Thyroid gland (tissue), 4 donors: ENCODE measurements at regions not wholly inside any gene's neighbourhood (a gene's known extent, or its start where the extent isn't known, plus 50 kb on each side); places are given as distances from the start of the nearest gene placed in this dataset.

ENCODE experiments used
- DNase-seq, 2 donors: peaks; one replicate each; pipeline ENCODE4 v3.0.0-alpha.2; 2019
- H3K27ac ChIP-seq, 3 donors: fragments of 200-600 bp; sonication (generic); 1 replicate in 2 of 3; 2 replicates in 1 of 3; pipeline ENCODE4 v1.5.1; 2016 to 2019; ENCODE audit warnings: mild to moderate bottlenecking in 1 of 3, moderate library complexity in 1 of 3
- H3K27me3 ChIP-seq: fragments of 200-600 bp; sonication (generic); one replicate; pipeline ENCODE4 v1.5.1; 2019
- H3K36me3 ChIP-seq, 2 donors: fragments of 200-600 bp; sonication (generic); one replicate each; pipeline ENCODE4 v1.5.1; 2016 to 2019
- H3K4me1 ChIP-seq, 2 donors: fragments of 200-600 bp; sonication (generic); one replicate each; pipeline ENCODE4 v1.5.1; 2017 to 2019
- H3K4me3 ChIP-seq, 3 donors: fragments of 200-600 bp; sonication (generic); replicated peaks in 1 of 3; 1 replicate in 2 of 3; 2 replicates in 1 of 3; pipeline ENCODE4 v1.5.1; 2016; ENCODE audit warnings: mild to moderate bottlenecking in 1 of 3
- H3K9me3 ChIP-seq: fragments of 200-600 bp; sonication (generic); one replicate; pipeline ENCODE4 v1.5.1; 2017
- POLR2A ChIP-seq, 2 donors: fragments of 450-650 bp; IDR thresholded peaks; one replicate each; pipeline ENCODE4 v1.6.1; 2017; ENCODE audit warnings: antibody characterized with exemption in 2 of 2, mild to moderate bottlenecking in 2 of 2, moderate library complexity in 1 of 2
- WGBS, 2 donors: methylation state at CpG; one replicate each; pipeline ENCODE4 v1.1.5; 2017; 5-methylcytosine and 5-hydroxymethylcytosine counted together
- intact Hi-C: fragments of 100-400 bp; cut with DNase I; formaldehyde crosslinking; loops from one replicate; pipeline ENCODE4 v1.15.1; 2023
- TF ChIP-seq, protein P1 (sequence below), 6 experiments: fragments of 200-600 bp in 3 of 6; fragments of 450-650 bp in 3 of 6; sonication (generic) in 3 of 6; IDR thresholded peaks; one replicate each; pipeline ENCODE4 v1.5.1; 2016 to 2019; ENCODE audit warnings: antibody characterized with exemption in 6 of 6, mild to moderate bottlenecking in 2 of 6, inconsistent platforms in 1 of 6, moderate library complexity in 1 of 6

GRCh38 chr6:145263778-145264211 is 471.5 kb downstream of the EPM2A start:
- DNase-seq, result no peak
- Histone ChIP-seq H3K9me3 (no peaks in the 10 kb centered on the region), H3K27ac (no peak overlapping the region), H3K27me3 (no peaks in the 10 kb centered on the region), H3K4me3 (no peak overlapping the region), H3K4me1 (no peaks in the 10 kb centered on the region), H3K36me3 (no peaks in the 10 kb centered on the region)
- TF ChIP-seq, protein P1, sequence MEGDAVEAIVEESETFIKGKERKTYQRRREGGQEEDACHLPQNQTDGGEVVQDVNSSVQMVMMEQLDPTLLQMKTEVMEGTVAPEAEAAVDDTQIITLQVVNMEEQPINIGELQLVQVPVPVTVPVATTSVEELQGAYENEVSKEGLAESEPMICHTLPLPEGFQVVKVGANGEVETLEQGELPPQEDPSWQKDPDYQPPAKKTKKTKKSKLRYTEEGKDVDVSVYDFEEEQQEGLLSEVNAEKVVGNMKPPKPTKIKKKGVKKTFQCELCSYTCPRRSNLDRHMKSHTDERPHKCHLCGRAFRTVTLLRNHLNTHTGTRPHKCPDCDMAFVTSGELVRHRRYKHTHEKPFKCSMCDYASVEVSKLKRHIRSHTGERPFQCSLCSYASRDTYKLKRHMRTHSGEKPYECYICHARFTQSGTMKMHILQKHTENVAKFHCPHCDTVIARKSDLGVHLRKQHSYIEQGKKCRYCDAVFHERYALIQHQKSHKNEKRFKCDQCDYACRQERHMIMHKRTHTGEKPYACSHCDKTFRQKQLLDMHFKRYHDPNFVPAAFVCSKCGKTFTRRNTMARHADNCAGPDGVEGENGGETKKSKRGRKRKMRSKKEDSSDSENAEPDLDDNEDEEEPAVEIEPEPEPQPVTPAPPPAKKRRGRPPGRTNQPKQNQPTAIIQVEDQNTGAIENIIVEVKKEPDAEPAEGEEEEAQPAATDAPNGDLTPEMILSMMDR (IDR thresholded peaks at IDR 0.05), result no peak
- TF ChIP-seq POLR2A (IDR thresholded peaks at IDR 0.05), result no peak
- 52 to 56% methylated on average over 5 of the region's 5 CpGs for WGBS, 2 donors
- intact Hi-C loops, result no loop called here

DNA sequence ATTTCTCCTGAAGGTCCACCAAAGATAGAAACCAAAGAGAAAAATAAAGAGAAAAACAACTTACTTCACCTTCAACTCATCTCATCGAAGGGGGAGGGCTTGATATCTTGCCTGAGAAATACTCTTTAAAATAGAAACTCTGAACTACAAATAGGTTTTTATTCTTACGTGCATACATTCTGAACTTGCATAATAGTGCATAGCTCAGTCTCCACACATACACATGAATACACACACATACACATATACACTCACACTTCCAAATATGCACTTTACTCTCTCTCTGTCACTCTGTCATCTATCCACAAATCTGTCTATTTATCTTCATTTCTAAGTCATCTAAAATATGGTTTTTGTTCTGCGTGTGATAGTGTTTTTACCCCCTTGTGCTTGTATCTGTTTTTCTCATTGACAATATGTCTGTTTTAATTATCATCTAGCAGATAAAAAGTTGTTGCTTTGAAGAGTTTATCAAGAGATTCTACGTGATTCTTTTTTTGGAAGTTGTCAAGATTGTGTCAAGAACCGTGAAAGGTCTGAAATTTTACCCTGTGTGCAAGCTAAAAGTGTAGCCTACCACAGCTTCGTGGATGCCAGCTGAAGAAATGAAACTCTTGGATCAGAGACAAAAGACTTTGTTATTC is 468.8 kb downstream of the EPM2A start:
- Histone ChIP-seq H3K27ac (no peak overlapping the region), H3K4me3 (no peak overlapping the region), H3K9me3 (no peaks in the 10 kb centered on the region), H3K4me1 (no peaks in the 10 kb centered on the region), H3K27me3 (no peaks in the 10 kb centered on the region), H3K36me3 (no peaks in the 10 kb centered on the region)
- WGBS, 2 donors, result 83 to 84% methylated on average over 6 of the region's 6 CpGs
- intact Hi-C loops, result no loop called here
- no peak for DNase-seq
- TF ChIP-seq, protein P1 (IDR thresholded peaks at IDR 0.05), result no peak
- TF ChIP-seq POLR2A (IDR thresholded peaks at IDR 0.05), result no peak

- 64 to 68% methylated on average over 5 of the region's 5 CpGs for WGBS, 2 donors
- no peak overlapping the region for H3K27ac ChIP-seq
- intact Hi-C loops, result no loop called here
- no peak overlapping the region for H3K4me3 ChIP-seq
- H3K9me3 ChIP-seq, result no peaks in the 10 kb centered on the region
- H3K36me3 ChIP-seq, result no peaks in the 10 kb centered on the region
- no peak for DNase-seq
- H3K4me1 ChIP-seq, result no peaks in the 10 kb centered on the region
- no peaks in the 10 kb centered on the region for H3K27me3 ChIP-seq
- TF ChIP-seq, protein P1 (IDR thresholded peaks at IDR 0.05), result no peak
- TF ChIP-seq POLR2A (IDR thresholded peaks at IDR 0.05), result no peak
These were observed 468.0 kb downstream of the EPM2A start for GRCh38 chr6:145267076-145267867.

GRCh38 chr6:145270464-145270863 is 464.9 kb downstream of the EPM2A start:
- no peaks in the 10 kb centered on the region for H3K9me3 ChIP-seq
- H3K4me1 ChIP-seq, result no peaks in the 10 kb centered on the region
- no peaks in the 10 kb centered on the region for H3K36me3 ChIP-seq
- TF ChIP-seq POLR2A (IDR thresholded peaks at IDR 0.05), result no peak
- TF ChIP-seq, protein P1 (IDR thresholded peaks at IDR 0.05), result no peak
- intact Hi-C loops, result no loop called here
- 14 to 25% methylated on average over 2 of the region's 2 CpGs for WGBS, 2 donors
- H3K4me3 ChIP-seq, result no peak overlapping the region
- H3K27me3 ChIP-seq, result no peaks in the 10 kb centered on the region
- no peak overlapping the region for H3K27ac ChIP-seq
- DNase-seq, result no peak

- no peaks in the 10 kb centered on the region for H3K9me3 ChIP-seq
- 39 to 45% methylated on average over 4 of the region's 4 CpGs for WGBS, 2 donors
- no peaks in the 10 kb centered on the region for H3K36me3 ChIP-seq
- DNase-seq, result no peak
- intact Hi-C loops, result no loop called here
- H3K27me3 ChIP-seq, result no peaks in the 10 kb centered on the region
- no peak overlapping the region for H3K27ac ChIP-seq
- no peaks in the 10 kb centered on the region for H3K4me1 ChIP-seq
- TF ChIP-seq, protein P1 (IDR thresholded peaks at IDR 0.05), result no peak
- TF ChIP-seq POLR2A (IDR thresholded peaks at IDR 0.05), result no peak
- no peak overlapping the region for H3K4me3 ChIP-seq
These were observed 464.3 kb downstream of the EPM2A start for GRCh38 chr6:145271040-145271439.
